Neural cell (in vitro differentiated cells): ENCODE measurements at regions not wholly inside any gene's neighbourhood (a gene's known extent, or its start where the extent isn't known, plus 50 kb on each side); places are given as distances from the start of the nearest gene placed in this dataset.

Experiments
- H2AFZ ChIP-seq: fragments of 200-600, 300-800 bp; sonication (generic), shearing (Covaris generic); 2 replicates; pipeline ENCODE4 v1.6.0; 2014; ENCODE audit warnings: low read depth, mild to moderate bottlenecking, antibody characterized with exemption, low read length, moderate library complexity
- H3F3A ChIP-seq: fragments of 200-600 bp; shearing (Covaris generic); 2 replicates; pipeline ENCODE4 v1.6.1; 2016; ENCODE audit warnings: mild to moderate bottlenecking, moderate library complexity, mixed read lengths, antibody characterized with exemption, low read length; ENCODE audit not compliant: insufficient read depth, poor library complexity, severe bottlenecking
- H3K27ac ChIP-seq: fragments of 200-600, 300-800 bp; sonication (generic), shearing (Covaris generic); 2 replicates; pipeline ENCODE4 v1.5.1; 2014; ENCODE audit warnings: mild to moderate bottlenecking, low read length, moderate library complexity
- H3K27me3 ChIP-seq: fragments of 300-800, 200-600 bp; sonication (generic), shearing (Covaris generic); 2 replicates; pipeline ENCODE4 v1.6.0; 2014; ENCODE audit warnings: mild to moderate bottlenecking, low read depth, low read length, moderate library complexity; ENCODE audit not compliant: insufficient read depth
- H3K36me3 ChIP-seq: fragments of 300-800, 200-600 bp; sonication (generic), shearing (Covaris generic); 2 replicates; pipeline ENCODE4 v1.5.1; 2014; ENCODE audit warnings: mild to moderate bottlenecking, antibody characterized with exemption, low read length, moderate library complexity; ENCODE audit not compliant: insufficient read depth
- H3K4me2 ChIP-seq: fragments of 300-800, 200-600 bp; sonication (generic), shearing (Covaris generic); 2 replicates; pipeline ENCODE4 v1.6.0; 2014; ENCODE audit warnings: mild to moderate bottlenecking, low read length
- H3K4me3 ChIP-seq: fragments of 300-800, 200-600 bp; sonication (generic), shearing (Covaris generic); 2 replicates; pipeline ENCODE4 v1.5.1; 2014; ENCODE audit warnings: mild to moderate bottlenecking, low read length, moderate library complexity
- H3K79me2 ChIP-seq: fragments of 200-600 bp; shearing (Covaris generic); replicated peaks from 2 replicates; pipeline ENCODE4 v1.6.0; 2014; ENCODE audit warnings: mild to moderate bottlenecking, low read length, moderate library complexity; ENCODE audit not compliant: insufficient read depth
- H3K9ac ChIP-seq: fragments of 300-800, 200-600 bp; sonication (generic), shearing (Covaris generic); 2 replicates; pipeline ENCODE4 v1.6.1; 2016; ENCODE audit warnings: mild to moderate bottlenecking, low read length, mixed read lengths
- H3K9me2 ChIP-seq: fragments of 200-600 bp; shearing (Covaris generic); 2 replicates; pipeline ENCODE4 v1.6.1; 2016; ENCODE audit warnings: mild to moderate bottlenecking, low read length, mixed read lengths; ENCODE audit not compliant: insufficient read depth
- H3K9me3 ChIP-seq: fragments of 200-600, 300-800 bp; sonication (generic), shearing (Covaris generic); 2 replicates; pipeline ENCODE4 v1.6.1; 2016; ENCODE audit warnings: mild to moderate bottlenecking, mixed run types, low read length, moderate library complexity, mixed read lengths
- H4K20me1 ChIP-seq: fragments of 200-600 bp; shearing (Covaris generic); 2 replicates; pipeline ENCODE4 v1.6.1; 2016; ENCODE audit warnings: mild to moderate bottlenecking, mixed run types; ENCODE audit not compliant: insufficient read depth
- EP300 ChIP-seq: fragments of 450-650 bp; conservative IDR thresholded peaks from 2 replicates; pipeline ENCODE4 v1.6.1; 2014; ENCODE audit warnings: antibody characterized with exemption, mild to moderate bottlenecking, moderate library complexity; ENCODE audit not compliant: poor library complexity, severe bottlenecking
- EZH2 ChIP-seq: fragments of 200-600, 300-800 bp; shearing (Covaris generic), sonication (generic); IDR thresholded peaks from 2 replicates; pipeline ENCODE4 v1.6.1; 2014; ENCODE audit warnings: antibody characterized with exemption, low read length, borderline replicate concordance, mild to moderate bottlenecking; ENCODE audit not compliant: insufficient read depth, poor library complexity, severe bottlenecking
- MXI1 ChIP-seq: fragments of 450-650 bp; conservative IDR thresholded peaks from 2 replicates; pipeline ENCODE4 v1.6.1; 2014; ENCODE audit warnings: antibody characterized with exemption, mild to moderate bottlenecking; ENCODE audit not compliant: poor library complexity, severe bottlenecking
- POLR2AphosphoS5 ChIP-seq: IDR thresholded peaks from 2 replicates; pipeline ENCODE4 v1.6.1; 2012
- RAD21 ChIP-seq: fragments of 450-650 bp; conservative IDR thresholded peaks from 2 replicates; pipeline ENCODE4 v1.6.1; 2014; ENCODE audit warnings: antibody characterized with exemption, mild to moderate bottlenecking, moderate library complexity
- REST ChIP-seq: IDR thresholded peaks from 2 replicates; pipeline ENCODE4 v1.6.1; 2012; ENCODE audit warnings: borderline replicate concordance
- SMC3 ChIP-seq: fragments of 450-650 bp; conservative IDR thresholded peaks from 2 replicates; pipeline ENCODE4 v1.6.1; 2014; ENCODE audit warnings: antibody characterized with exemption, mild to moderate bottlenecking, moderate library complexity; ENCODE audit not compliant: poor library complexity
- TAF1 ChIP-seq: IDR thresholded peaks from 2 replicates; pipeline ENCODE4 v1.6.1; 2012; ENCODE audit warnings: low read depth
- TF ChIP-seq, protein P1 (sequence below): fragments of 450-650 bp; IDR thresholded peaks from 2 replicates; pipeline ENCODE4 v1.5.1; 2014; ENCODE audit warnings: antibody characterized with exemption, mild to moderate bottlenecking, moderate library complexity; ENCODE audit not compliant: poor library complexity, severe bottlenecking

DNA sequence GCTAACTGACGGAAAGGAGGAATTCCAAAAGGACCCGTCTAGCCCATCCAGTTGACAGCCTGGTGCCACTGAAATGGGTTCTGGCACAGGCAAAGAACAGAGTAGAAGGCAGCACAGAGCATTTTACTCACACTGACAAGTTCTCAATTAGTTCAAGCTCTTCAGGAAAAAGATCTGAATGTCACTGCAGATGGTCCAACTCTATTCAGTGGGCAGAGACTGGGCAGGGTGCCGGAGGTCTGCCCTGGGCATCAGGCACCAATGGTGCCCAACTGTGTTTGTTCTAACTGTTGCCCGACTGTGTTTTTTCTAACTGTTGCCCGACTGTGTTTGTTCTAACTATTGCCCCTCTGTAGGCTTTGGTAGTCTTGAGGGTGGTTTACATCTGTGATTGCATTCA lies 151.8 kb downstream of the SLC24A2 start:
- TF ChIP-seq MXI1 (no peak), SMC3 (no peak), REST (no peak), TAF1 (no peak)
- H3K27me3 ChIP-seq, result no peaks in the 10 kb centered on the region
- H3K27ac ChIP-seq, result no peak overlapping the region
- no peaks in the 10 kb centered on the region for H3K79me2 ChIP-seq
- H3K4me2 ChIP-seq, result no peak overlapping the region
- no peaks in the 10 kb centered on the region for H4K20me1 ChIP-seq
- no peaks in the 10 kb centered on the region for H3K36me3 ChIP-seq
- no peaks in the 10 kb centered on the region for H3K9me2 ChIP-seq
- H3K4me3 ChIP-seq, result no peak overlapping the region
- H2AFZ ChIP-seq, result no peak overlapping the region
- no peak overlapping the region for H3K9ac ChIP-seq
- H3F3A ChIP-seq, result no peaks in the 10 kb centered on the region
- H3K9me3 ChIP-seq, result no peaks in the 10 kb centered on the region

GRCh38 chr9:19634881-19635280 lies 154.0 kb downstream of the SLC24A2 start:
- no peaks in the 10 kb centered on the region for H3F3A ChIP-seq
- no peaks in the 10 kb centered on the region for H3K36me3 ChIP-seq
- no peaks in the 10 kb centered on the region for H3K79me2 ChIP-seq
- no peak overlapping the region for H2AFZ ChIP-seq
- no peaks in the 10 kb centered on the region for H3K9me2 ChIP-seq
- H3K27ac ChIP-seq, result no peak overlapping the region
- no peaks in the 10 kb centered on the region for H4K20me1 ChIP-seq
- no peak for TF ChIP-seq REST
- no peak for TF ChIP-seq EZH2
- no peak for TF ChIP-seq MXI1
- TF ChIP-seq, protein P1, sequence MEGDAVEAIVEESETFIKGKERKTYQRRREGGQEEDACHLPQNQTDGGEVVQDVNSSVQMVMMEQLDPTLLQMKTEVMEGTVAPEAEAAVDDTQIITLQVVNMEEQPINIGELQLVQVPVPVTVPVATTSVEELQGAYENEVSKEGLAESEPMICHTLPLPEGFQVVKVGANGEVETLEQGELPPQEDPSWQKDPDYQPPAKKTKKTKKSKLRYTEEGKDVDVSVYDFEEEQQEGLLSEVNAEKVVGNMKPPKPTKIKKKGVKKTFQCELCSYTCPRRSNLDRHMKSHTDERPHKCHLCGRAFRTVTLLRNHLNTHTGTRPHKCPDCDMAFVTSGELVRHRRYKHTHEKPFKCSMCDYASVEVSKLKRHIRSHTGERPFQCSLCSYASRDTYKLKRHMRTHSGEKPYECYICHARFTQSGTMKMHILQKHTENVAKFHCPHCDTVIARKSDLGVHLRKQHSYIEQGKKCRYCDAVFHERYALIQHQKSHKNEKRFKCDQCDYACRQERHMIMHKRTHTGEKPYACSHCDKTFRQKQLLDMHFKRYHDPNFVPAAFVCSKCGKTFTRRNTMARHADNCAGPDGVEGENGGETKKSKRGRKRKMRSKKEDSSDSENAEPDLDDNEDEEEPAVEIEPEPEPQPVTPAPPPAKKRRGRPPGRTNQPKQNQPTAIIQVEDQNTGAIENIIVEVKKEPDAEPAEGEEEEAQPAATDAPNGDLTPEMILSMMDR, result no peak
- no peak for TF ChIP-seq SMC3
- no peak for TF ChIP-seq POLR2AphosphoS5
- no peak for TF ChIP-seq EP300
- no peak for TF ChIP-seq RAD21
- no peak for TF ChIP-seq TAF1
- H3K9ac ChIP-seq, result no peak overlapping the region
- H3K4me3 ChIP-seq, result no peak overlapping the region
- no peaks in the 10 kb centered on the region for H3K9me3 ChIP-seq
- H3K4me2 ChIP-seq, result no peak overlapping the region
- H3K27me3 ChIP-seq, result no peaks in the 10 kb centered on the region
